Neuronal stem cell (in vitro differentiated cells): ENCODE measurements at regions not wholly inside any gene's neighbourhood (a gene's known extent, or its start where the extent isn't known, plus 50 kb on each side); places are given as distances from the start of the nearest gene placed in this dataset.

ENCODE experiments used
- DNase-seq: peaks from one replicate; pipeline ENCODE4 v3.0.0-alpha.2; 2013; ENCODE audit warnings: low spot score
- H2AFZ ChIP-seq: one replicate; pipeline ENCODE4 v1.6.1; 2013; ENCODE audit warnings: mild to moderate bottlenecking, low read length, inconsistent platforms
- H2AK5ac ChIP-seq: 2 replicates; pipeline ENCODE4 v1.6.1; 2013; ENCODE audit warnings: low read depth, mild to moderate bottlenecking, inconsistent platforms, low read length, moderate library complexity, mixed read lengths
- H2BK120ac ChIP-seq: 2 replicates; pipeline ENCODE4 v1.6.1; 2013; ENCODE audit warnings: low read depth, mild to moderate bottlenecking, inconsistent platforms, low read length, moderate library complexity, mixed read lengths
- H2BK12ac ChIP-seq: one replicate; pipeline ENCODE4 v1.6.1; 2013; ENCODE audit warnings: low read length, inconsistent platforms
- H2BK15ac ChIP-seq: 2 replicates; pipeline ENCODE4 v1.6.1; 2013; ENCODE audit warnings: mild to moderate bottlenecking, low read length, inconsistent platforms, mixed read lengths
- H2BK5ac ChIP-seq: one replicate; pipeline ENCODE4 v1.6.1; 2013; ENCODE audit warnings: inconsistent platforms, mild to moderate bottlenecking, low read length, moderate library complexity
- H3K14ac ChIP-seq: one replicate; pipeline ENCODE4 v1.6.1; 2013; ENCODE audit warnings: low read length, inconsistent platforms
- H3K18ac ChIP-seq: 2 replicates; pipeline ENCODE4 v1.6.1; 2013; ENCODE audit warnings: low read length, inconsistent platforms
- H3K23ac ChIP-seq: 2 replicates; pipeline ENCODE4 v1.6.1; 2013; ENCODE audit warnings: low read depth, mild to moderate bottlenecking, mixed read lengths, low read length, inconsistent platforms; ENCODE audit not compliant: poor library complexity
- H3K27ac ChIP-seq: replicated peaks from 3 replicates; pipeline ENCODE4 v1.5.1; 2013; ENCODE audit warnings: low read length, inconsistent platforms
- H3K27me3 ChIP-seq, 3 experiments: 2 replicates each; pipeline ENCODE4 v1.6.1; 2013; ENCODE audit warnings: low read length in 3 of 3, mild to moderate bottlenecking in 2 of 3, inconsistent platforms in 1 of 3, low read depth in 1 of 3, mixed read lengths in 1 of 3, moderate library complexity in 1 of 3; ENCODE audit not compliant: control insufficient read depth in 3 of 3, insufficient read depth in 3 of 3
- H3K36me3 ChIP-seq, 2 donors: replicated peaks in 1 of 2; 2 replicates each; pipeline ENCODE4 v1.6.1; 2013; ENCODE audit warnings: low read length in 2 of 2; ENCODE audit not compliant: control insufficient read depth in 2 of 2, insufficient read depth in 2 of 2
- H3K4ac ChIP-seq: 2 replicates; pipeline ENCODE4 v1.6.1; 2013; ENCODE audit warnings: inconsistent platforms, mild to moderate bottlenecking, low read length, moderate library complexity
- H3K4me1 ChIP-seq, 2 donors: 1 replicate in 1 of 2; 2 replicates in 1 of 2; pipeline ENCODE4 v1.6.1; 2013; ENCODE audit warnings: low read length in 2 of 2, low read depth in 1 of 2; ENCODE audit not compliant: control insufficient read depth in 2 of 2, insufficient read depth in 1 of 2
- H3K4me2 ChIP-seq: one replicate; pipeline ENCODE4 v1.6.1; 2013; ENCODE audit warnings: mild to moderate bottlenecking, low read length, inconsistent platforms; ENCODE audit not compliant: insufficient read depth, poor library complexity, severe bottlenecking
- H3K4me3 ChIP-seq, 2 donors: 2 replicates each; pipeline ENCODE4 v1.5.1; 2013; ENCODE audit warnings: low read length in 2 of 2, mild to moderate bottlenecking in 2 of 2, inconsistent platforms in 1 of 2, moderate library complexity in 1 of 2
- H3K79me1 ChIP-seq: one replicate; pipeline ENCODE4 v1.6.1; 2013; ENCODE audit warnings: low read depth, mild to moderate bottlenecking, inconsistent platforms, low read length, moderate library complexity
- H3K9ac ChIP-seq: one replicate; pipeline ENCODE4 v1.6.1; 2013; ENCODE audit warnings: mild to moderate bottlenecking, low read depth, low read length, inconsistent platforms; ENCODE audit not compliant: poor library complexity
- H3K9me3 ChIP-seq, 2 donors: replicated peaks in 1 of 2; 2 replicates each; pipeline versions ENCODE3 to v1.6.1; 2013; ENCODE audit warnings: low read length in 2 of 2, mild to moderate bottlenecking in 2 of 2, inconsistent platforms in 1 of 2, low read depth in 1 of 2, mixed read lengths in 1 of 2, moderate library complexity in 1 of 2; ENCODE audit not compliant: control insufficient read depth in 2 of 2, insufficient read depth in 1 of 2
- H4K8ac ChIP-seq: one replicate; pipeline ENCODE4 v1.6.1; 2013; ENCODE audit warnings: low read depth, mild to moderate bottlenecking, inconsistent platforms, low read length, moderate library complexity
- H4K91ac ChIP-seq: one replicate; pipeline ENCODE4 v1.6.1; 2013; ENCODE audit warnings: low read length, low read depth, mild to moderate bottlenecking, inconsistent platforms; ENCODE audit not compliant: poor library complexity
- WGBS, 2 donors: extraction: QIAGEN DNeasy Blood & Tissue Kit; methylation state at CpG; one replicate each; pipeline ENCODE4 v1.1.7; 2013; ENCODE audit warnings: missing lambda C conversion rate in 2 of 2, mixed read lengths in 1 of 2; ENCODE audit not compliant: insufficient read length in 2 of 2, insufficient replicate concordance in 1 of 2; ENCODE audit errors: extremely low coverage in 2 of 2; 5-methylcytosine and 5-hydroxymethylcytosine counted together

DNA sequence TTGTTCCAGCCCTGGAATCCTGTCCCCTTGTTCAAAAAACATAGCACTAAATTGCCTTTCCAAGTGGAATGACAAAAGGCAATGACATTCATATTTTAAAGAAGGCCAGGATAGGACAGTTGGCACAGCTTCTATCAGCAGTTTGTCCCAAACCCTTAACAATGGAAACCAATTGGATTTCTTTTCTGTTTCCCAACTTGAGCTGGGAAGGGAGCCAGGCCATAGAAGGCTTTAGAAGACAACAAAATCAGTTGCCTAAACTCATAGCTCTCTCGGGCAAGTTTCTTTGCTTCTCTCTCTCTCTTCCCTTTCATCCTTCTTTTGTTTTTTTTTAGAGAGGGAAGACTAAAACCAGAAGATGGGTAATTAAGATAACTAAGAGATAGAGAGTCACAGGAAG, 227.7 kb upstream of the TPRG1 start:
- no peaks in the 10 kb centered on the region for H3K79me1 ChIP-seq
- no CpG with 5 or more reads among the region's 1 CpG for WGBS, 2 donors
- H2BK120ac ChIP-seq, result no peak overlapping the region
- no peak overlapping the region for H4K8ac ChIP-seq
- DNase-seq, result no peak
- H2BK15ac ChIP-seq, result no peak overlapping the region
- no peak overlapping the region for H3K18ac ChIP-seq
- H3K9ac ChIP-seq, result no peak overlapping the region
- no peak overlapping the region for H2AK5ac ChIP-seq
- H2AFZ ChIP-seq, result no peak overlapping the region
- no peak overlapping the region for H2BK5ac ChIP-seq
- no peaks in the 10 kb centered on the region for H3K27me3 ChIP-seq
- no peak overlapping the region for H4K91ac ChIP-seq
- H3K14ac ChIP-seq, result no peak overlapping the region
- H3K4me3 ChIP-seq, result no peak overlapping the region
- H3K36me3 ChIP-seq, result no peaks in the 10 kb centered on the region
- H3K27ac ChIP-seq, result no peak overlapping the region
- no peaks in the 10 kb centered on the region for H3K9me3 ChIP-seq
- peaks cover 0 to 9% of the 10 kb centered on the region in 2 donors for H3K4me1 ChIP-seq
- H3K4me2 ChIP-seq, result no peak overlapping the region
- no peak overlapping the region for H3K23ac ChIP-seq
- no peak overlapping the region for H3K4ac ChIP-seq
- H2BK12ac ChIP-seq, result no peak overlapping the region

GRCh38 chr3:188946351-188947240, 225.2 kb upstream of the TPRG1 start:
- Histone ChIP-seq H2BK15ac (no peak overlapping the region), H3K14ac (no peak overlapping the region), H3K4ac (no peak overlapping the region), H4K91ac (no peak overlapping the region), H3K9me3 (no peaks in the 10 kb centered on the region), H4K8ac (no peak overlapping the region), H3K4me3 (peak overlapping the region in 1 of 2 donors; percentile 61), H2BK5ac (no peak overlapping the region), H3K27me3 (no peaks in the 10 kb centered on the region), H3K27ac (no peak overlapping the region), H3K4me2 (peak overlapping the region; percentile 68), H3K4me1 (peaks cover 0 to 9% of the 10 kb centered on the region in 2 donors), H3K79me1 (no peaks in the 10 kb centered on the region), H3K18ac (peak overlapping the region; percentile 54), H2BK120ac (no peak overlapping the region), H2BK12ac (no peak overlapping the region), H3K23ac (no peak overlapping the region), H3K9ac (no peak overlapping the region), H2AK5ac (peak overlapping the region; percentile 17), H2AFZ (peak overlapping the region; percentile 95), H3K36me3 (no peaks in the 10 kb centered on the region)
- no CpG with 5 or more reads among the region's 14 CpGs for WGBS, 2 donors
- no peak for DNase-seq

- H2BK120ac ChIP-seq, result no peak overlapping the region
- peak overlapping the region; percentile 17 for H2AK5ac ChIP-seq
- H3K9ac ChIP-seq, result no peak overlapping the region
- H3K4ac ChIP-seq, result no peak overlapping the region
- peak overlapping the region; percentile 90 for H3K18ac ChIP-seq
- peaks cover 0 to 9% of the 10 kb centered on the region in 2 donors for H3K4me1 ChIP-seq
- no peak overlapping the region for H3K14ac ChIP-seq
- H3K4me3 ChIP-seq, result peak overlapping the region; percentile 61 to 81
- no peak overlapping the region for H2BK15ac ChIP-seq
- H3K4me2 ChIP-seq, result peak overlapping the region; percentile 68
- peak overlapping the region; percentile 59 for H3K23ac ChIP-seq
- no peaks in the 10 kb centered on the region for H3K9me3 ChIP-seq
- H4K91ac ChIP-seq, result no peak overlapping the region
- no peak overlapping the region for H4K8ac ChIP-seq
- H3K79me1 ChIP-seq, result no peaks in the 10 kb centered on the region
- peak overlapping the region; percentile 95 for H2AFZ ChIP-seq
- H2BK12ac ChIP-seq, result no peak overlapping the region
- DNase-seq, result peak; percentile 89
- no peaks in the 10 kb centered on the region for H3K27me3 ChIP-seq
- H3K36me3 ChIP-seq, result no peaks in the 10 kb centered on the region
- no peak overlapping the region for H2BK5ac ChIP-seq
- no CpG with 5 or more reads among the region's 48 CpGs for WGBS, 2 donors
- peak overlapping the region; percentile 74 for H3K27ac ChIP-seq
These were observed 224.1 kb upstream of the TPRG1 start for GRCh38 chr3:188947401-188948280.
